Right lobe of liver (tissue), 4 donors: ENCODE measurements at regions not wholly inside any gene's neighbourhood (a gene's known extent, or its start where the extent isn't known, plus 50 kb on each side); places are given as distances from the start of the nearest gene placed in this dataset.

Experiments
- CTCF ChIP-seq, 4 donors: fragments of 200-600 bp in 3 of 4; fragments of 450-650 bp in 1 of 4; IDR thresholded peaks; one replicate each; pipeline versions ENCODE4 v1.5.1 to v1.8.0; 2016 to 2022; ENCODE audit warnings: antibody characterized with exemption in 4 of 4, mild to moderate bottlenecking in 2 of 4
- POLR2A ChIP-seq: fragments of 450-650 bp; IDR thresholded peaks from one replicate; pipeline ENCODE4 v1.6.1; 2017; ENCODE audit warnings: antibody characterized with exemption, mild to moderate bottlenecking
- donor health status: DM: no; HTN: no; CAD: no.
- donor health status: DM: no; HTN: no; CAD: no.
- donor health status: DM: no; HTN: yes; CAD: no.

GRCh38 chr15:47139965-47140364, 577.3 kb upstream of the SEMA6D start:
- TF ChIP-seq CTCF (IDR thresholded peaks at IDR 0.05) = no peak
- no peak for TF ChIP-seq POLR2A
